Mesenchymal stem cell (in vitro differentiated cells and primary cell): ENCODE measurements at regions not wholly inside any gene's neighbourhood (a gene's known extent, or its start where the extent isn't known, plus 50 kb on each side); places are given as distances from the start of the nearest gene placed in this dataset.

Source experiments
- DNase-seq: peaks from one replicate; pipeline ENCODE4 v3.0.0-alpha.2; 2013
- H2AFZ ChIP-seq: one replicate; pipeline ENCODE4 v1.6.1; 2013; ENCODE audit warnings: low read depth, mild to moderate bottlenecking, control low read depth, inconsistent platforms, low read length, moderate library complexity
- H2AK5ac ChIP-seq: 2 replicates; pipeline ENCODE4 v1.6.1; 2013; ENCODE audit warnings: low read length, moderate library complexity, mild to moderate bottlenecking, inconsistent platforms; ENCODE audit not compliant: severe bottlenecking
- H2BK120ac ChIP-seq: one replicate; pipeline ENCODE4 v1.6.1; 2013; ENCODE audit warnings: low read depth, mild to moderate bottlenecking, inconsistent platforms, low read length, moderate library complexity
- H2BK12ac ChIP-seq, 2 experiments: one replicate each; pipeline ENCODE4 v1.6.1; 2013; ENCODE audit warnings: inconsistent platforms in 2 of 2, low read length in 2 of 2, mild to moderate bottlenecking in 2 of 2, moderate library complexity in 2 of 2, control low read depth in 1 of 2
- H2BK15ac ChIP-seq: one replicate; pipeline ENCODE4 v1.6.1; 2013; ENCODE audit warnings: mild to moderate bottlenecking, low read depth, inconsistent platforms; ENCODE audit not compliant: poor library complexity, severe bottlenecking
- H2BK5ac ChIP-seq: 2 replicates; pipeline ENCODE4 v1.6.1; 2013; ENCODE audit warnings: low read depth, mild to moderate bottlenecking, low read length, control low read depth, inconsistent platforms; ENCODE audit not compliant: poor library complexity, severe bottlenecking
- H3K14ac ChIP-seq, 2 experiments: one replicate each; pipeline ENCODE4 v1.6.1; 2013; ENCODE audit warnings: inconsistent platforms in 2 of 2, low read length in 2 of 2, control low read depth in 1 of 2, mild to moderate bottlenecking in 1 of 2, moderate library complexity in 1 of 2
- H3K18ac ChIP-seq, 2 experiments: one replicate each; pipeline ENCODE4 v1.6.1; 2013; ENCODE audit warnings: inconsistent platforms in 2 of 2, low read length in 2 of 2, control low read depth in 1 of 2, low read depth in 1 of 2, mild to moderate bottlenecking in 1 of 2
- H3K23ac ChIP-seq, 2 experiments: one replicate each; pipeline ENCODE4 v1.6.1; 2013; ENCODE audit warnings: inconsistent platforms in 2 of 2, low read length in 2 of 2, mild to moderate bottlenecking in 2 of 2, moderate library complexity in 2 of 2, control low read depth in 1 of 2
- H3K27ac ChIP-seq: 2 replicates; pipeline ENCODE4 v1.5.1; 2013; ENCODE audit warnings: mild to moderate bottlenecking, moderate library complexity, low read length, control low read depth, inconsistent platforms; ENCODE audit not compliant: poor library complexity, severe bottlenecking
- H3K27me3 ChIP-seq, 2 experiments: 2 replicates each; pipeline versions ENCODE4 v1.6.1 to v1.7.0; 2013; ENCODE audit warnings: low read length in 2 of 2, mild to moderate bottlenecking in 2 of 2, moderate library complexity in 2 of 2, control low read depth in 1 of 2, inconsistent platforms in 1 of 2; ENCODE audit not compliant: control insufficient read depth in 1 of 2, insufficient read depth in 1 of 2
- H3K36me3 ChIP-seq, 2 experiments: 2 replicates each; pipeline versions ENCODE4 v1.6.1 to v1.7.0; 2013; ENCODE audit warnings: low read length in 2 of 2, control low read depth in 1 of 2, inconsistent platforms in 1 of 2, low read depth in 1 of 2, mild to moderate bottlenecking in 1 of 2; ENCODE audit not compliant: insufficient read depth in 2 of 2, control insufficient read depth in 1 of 2
- H3K4ac ChIP-seq, 2 experiments: one replicate each; pipeline ENCODE4 v1.6.1; 2013; ENCODE audit warnings: inconsistent platforms in 2 of 2, low read length in 2 of 2, mild to moderate bottlenecking in 2 of 2, moderate library complexity in 2 of 2, control low read depth in 1 of 2, low read depth in 1 of 2
- H3K4me1 ChIP-seq: 2 replicates; pipeline ENCODE4 v1.6.1; 2013; ENCODE audit warnings: low read depth, low read length, control low read depth; ENCODE audit not compliant: control insufficient read depth, insufficient read depth
- H3K4me2 ChIP-seq: 2 replicates; pipeline ENCODE4 v1.6.1; 2013; ENCODE audit warnings: low read length, mild to moderate bottlenecking, inconsistent platforms; ENCODE audit not compliant: poor library complexity, severe bottlenecking
- H3K4me3 ChIP-seq, 2 experiments: 2 replicates each; pipeline versions ENCODE4 v1.5.1 to v1.7.0; 2013; ENCODE audit warnings: low read length in 2 of 2, mild to moderate bottlenecking in 2 of 2, control low read depth in 1 of 2, low read depth in 1 of 2; ENCODE audit not compliant: insufficient read depth in 1 of 2
- H3K79me1 ChIP-seq: replicated peaks from 2 replicates; pipeline ENCODE4 v1.6.1; 2013; ENCODE audit warnings: mild to moderate bottlenecking, control low read depth, low read length, inconsistent platforms; ENCODE audit not compliant: poor library complexity, severe bottlenecking
- H3K9ac ChIP-seq: 2 replicates; pipeline ENCODE4 v1.7.0; 2013; ENCODE audit warnings: mild to moderate bottlenecking, low read length, moderate library complexity
- H3K9me3 ChIP-seq: 2 replicates; pipeline ENCODE4 v1.7.0; 2013; ENCODE audit warnings: mild to moderate bottlenecking, low read length; ENCODE audit not compliant: control insufficient read depth
- H4K8ac ChIP-seq: one replicate; pipeline ENCODE4 v1.6.1; 2013; ENCODE audit warnings: inconsistent platforms, mild to moderate bottlenecking, low read length, moderate library complexity
- H4K91ac ChIP-seq: one replicate; pipeline ENCODE4 v1.6.1; 2013; ENCODE audit warnings: mild to moderate bottlenecking, low read length, inconsistent platforms
- WGBS: methylation state at CpG from one replicate; pipeline ENCODE4 v1.1.7; 2013; ENCODE audit warnings: mixed read lengths; 5-methylcytosine and 5-hydroxymethylcytosine counted together

GRCh38 chr5:155106221-155106620, 92.7 kb downstream of the KIF4B start:
- H3K79me1 ChIP-seq = no peaks in the 10 kb centered on the region
- H3K27ac ChIP-seq = no peak overlapping the region
- H3K36me3 ChIP-seq = no peaks in the 10 kb centered on the region
- no peak overlapping the region for H3K9ac ChIP-seq
- H3K27me3 ChIP-seq = no peaks in the 10 kb centered on the region
- H4K8ac ChIP-seq = no peak overlapping the region
- no peak overlapping the region for H2BK5ac ChIP-seq
- H4K91ac ChIP-seq = no peak overlapping the region
- H2AFZ ChIP-seq = no peak overlapping the region
- H3K18ac ChIP-seq = no peak overlapping the region
- no peak overlapping the region for H3K4me2 ChIP-seq
- no peak for DNase-seq
- H3K4ac ChIP-seq = no peak overlapping the region
- H3K23ac ChIP-seq = peak overlapping the region in 1 of 2 experiments; percentile 84
- H3K4me1 ChIP-seq = no peaks in the 10 kb centered on the region
- H2BK120ac ChIP-seq = no peak overlapping the region
- H2BK15ac ChIP-seq = no peak overlapping the region
- 88% methylated on average over 4 of the region's 4 CpGs for WGBS
- H3K9me3 ChIP-seq = no peaks in the 10 kb centered on the region
- no peak overlapping the region for H3K14ac ChIP-seq
- H2BK12ac ChIP-seq = no peak overlapping the region
- no peak overlapping the region for H2AK5ac ChIP-seq
- H3K4me3 ChIP-seq = no peak overlapping the region

- no peak overlapping the region for H2BK12ac ChIP-seq
- no peak overlapping the region for H4K91ac ChIP-seq
- H3K9me3 ChIP-seq = no peaks in the 10 kb centered on the region
- no peak overlapping the region for H2BK120ac ChIP-seq
- H3K4me3 ChIP-seq = no peak overlapping the region
- no peak overlapping the region for H3K9ac ChIP-seq
- no peak overlapping the region for H3K18ac ChIP-seq
- no peak for DNase-seq
- no peak overlapping the region for H2BK5ac ChIP-seq
- H4K8ac ChIP-seq = no peak overlapping the region
- H2AFZ ChIP-seq = no peak overlapping the region
- H3K36me3 ChIP-seq = no peaks in the 10 kb centered on the region
- H2AK5ac ChIP-seq = no peak overlapping the region
- H3K4me1 ChIP-seq = no peaks in the 10 kb centered on the region
- 68% methylated on average over 3 of the region's 3 CpGs for WGBS
- H3K4me2 ChIP-seq = no peak overlapping the region
- H3K4ac ChIP-seq = no peak overlapping the region
- H3K27ac ChIP-seq = no peak overlapping the region
- H3K23ac ChIP-seq = no peak overlapping the region
- no peaks in the 10 kb centered on the region for H3K79me1 ChIP-seq
- no peaks in the 10 kb centered on the region for H3K27me3 ChIP-seq
- no peak overlapping the region for H3K14ac ChIP-seq
- H2BK15ac ChIP-seq = no peak overlapping the region
Observed at GRCh38 chr5:155113888-155114287, 100.3 kb downstream of the KIF4B start.

GRCh38 chr5:155114655-155115054, 101.1 kb downstream of the KIF4B start:
- Histone ChIP-seq H2BK12ac (no peak overlapping the region), H4K91ac (peak overlapping the region; percentile 46), H3K36me3 (no peaks in the 10 kb centered on the region), H3K9ac (no peak overlapping the region), H3K23ac (no peak overlapping the region), H3K4ac (no peak overlapping the region), H3K27me3 (no peaks in the 10 kb centered on the region), H2BK5ac (no peak overlapping the region), H2BK15ac (no peak overlapping the region), H4K8ac (no peak overlapping the region), H2BK120ac (no peak overlapping the region), H3K4me1 (no peaks in the 10 kb centered on the region), H2AFZ (no peak overlapping the region), H3K4me3 (no peak overlapping the region), H3K27ac (no peak overlapping the region), H3K4me2 (no peak overlapping the region), H3K79me1 (no peaks in the 10 kb centered on the region), H3K18ac (no peak overlapping the region), H3K9me3 (no peaks in the 10 kb centered on the region), H2AK5ac (no peak overlapping the region), H3K14ac (no peak overlapping the region)
- 92% methylated on average over 24 of the region's 25 CpGs for WGBS
- DNase-seq = no peak

- 90% methylated on average over 12 of the region's 13 CpGs for WGBS
- no peak overlapping the region for H2BK12ac ChIP-seq
- no peak overlapping the region for H2BK120ac ChIP-seq
- no peak overlapping the region for H3K9ac ChIP-seq
- H3K14ac ChIP-seq = no peak overlapping the region
- no peaks in the 10 kb centered on the region for H3K36me3 ChIP-seq
- H3K27ac ChIP-seq = no peak overlapping the region
- H3K79me1 ChIP-seq = no peaks in the 10 kb centered on the region
- no peak overlapping the region for H3K18ac ChIP-seq
- H2BK15ac ChIP-seq = no peak overlapping the region
- H3K9me3 ChIP-seq = peaks cover 2% of the 10 kb centered on the region
- no peak overlapping the region for H3K4ac ChIP-seq
- H3K23ac ChIP-seq = no peak overlapping the region
- no peak overlapping the region for H3K4me2 ChIP-seq
- H3K4me3 ChIP-seq = no peak overlapping the region
- DNase-seq = no peak
- no peak overlapping the region for H2BK5ac ChIP-seq
- H3K4me1 ChIP-seq = no peaks in the 10 kb centered on the region
- H3K27me3 ChIP-seq = no peaks in the 10 kb centered on the region
- no peak overlapping the region for H4K91ac ChIP-seq
- H4K8ac ChIP-seq = no peak overlapping the region
- no peak overlapping the region for H2AK5ac ChIP-seq
- no peak overlapping the region for H2AFZ ChIP-seq
Observed at GRCh38 chr5:155116456-155117251, 103.1 kb downstream of the KIF4B start.
